ENCODE measurements at regions not wholly inside any gene's neighbourhood (a gene's known extent, or its start where the extent isn't known, plus 50 kb on each side); places are given as distances from the start of the nearest gene placed in this dataset.

DNA sequence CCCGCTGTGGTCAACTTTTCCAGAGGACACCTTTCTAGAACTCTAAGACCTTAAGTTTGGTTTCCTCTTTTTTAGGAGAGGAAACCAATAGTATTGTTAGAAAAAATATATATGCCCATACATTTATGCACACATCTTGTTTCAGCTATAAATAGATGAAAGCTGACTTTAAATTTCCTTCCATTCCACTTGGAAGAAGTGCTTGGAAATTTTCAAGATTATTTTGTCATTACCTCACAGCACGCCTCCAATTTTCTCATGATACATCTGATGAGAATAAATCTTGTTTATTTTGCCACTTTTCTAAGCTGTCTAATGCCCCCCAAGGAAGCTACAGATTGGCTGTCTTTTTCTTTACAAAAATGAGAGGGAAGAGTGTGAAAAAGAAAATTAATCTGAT lies 65.8 kb downstream of the NIBAN1 start:
- no peak overlapping the region for H3K4me3 ChIP-seq
- in situ Hi-C loops (cut with MboI) = no loop called here
- H3K27ac ChIP-seq (ENCODE audit: control insufficient read depth, insufficient read depth) = no peak overlapping the region
- SMC1A ChIA-PET (ENCODE audit: uncharacterized antibody, unreplicated experiment) = interaction anchor here (1.2 to 1.8 kb wide), 3 partner anchors 9 to 51 kb away, joined by 3 to 4 read pairs (median 4); no protein-coding TSS in a partner anchor
- H3K9ac ChIP-seq (ENCODE audit: control insufficient read depth, insufficient read depth, low read length) = no peak overlapping the region
- H3K36me3 ChIP-seq (ENCODE audit: control insufficient read depth in 2 of 2, insufficient read depth in 2 of 2, low read length in 1 of 2) = no peaks in the 10 kb centered on the region
- POLR2A ChIA-PET = no interaction called here
- no peak overlapping the region for H2AFZ ChIP-seq (ENCODE audit: control insufficient read depth, low read depth, low read length)
- intact Hi-C loops (cut with micrococcal nuclease; ENCODE audit: unreplicated experiment) = no loop called here
- H3K79me2 ChIP-seq (ENCODE audit: control insufficient read depth, insufficient read depth, low read length) = peaks cover 2% of the 10 kb centered on the region
- H4K20me1 ChIP-seq (ENCODE audit: control insufficient read depth, insufficient read depth) = no peaks in the 10 kb centered on the region
- RAD21 ChIA-PET (ENCODE audit: unreplicated experiment) = no interaction called here
- CTCF ChIA-PET = no interaction called here
- no peaks in the 10 kb centered on the region for H3K9me3 ChIP-seq (replicated peaks; ENCODE audit: control insufficient read depth, insufficient read depth, low read length)
- H3K4me2 ChIP-seq (ENCODE audit: control insufficient read depth, insufficient read depth) = no peak overlapping the region
- DNase-seq (ENCODE audit: low read depth, low spot score) (no peak), ATAC-seq (no peak), FAIRE-seq (no peak)
- 64% methylated on average over 2 of the region's 2 CpGs for WGBS (ENCODE audit: insufficient coverage, insufficient replicate concordance, low lambda C conversion rate, missing lambda C conversion rate)
- H3K27me3 ChIP-seq (replicated peaks in 1 of 2; ENCODE audit: control insufficient read depth in 2 of 2, insufficient read depth in 2 of 2, low read length in 1 of 2) = no peaks in the 10 kb centered on the region
- no TSS peak for BruUV-seq (replicated peaks)
- H3K4me1 ChIP-seq (ENCODE audit: control insufficient read depth, insufficient read depth, low read length) = peaks cover 10% of the 10 kb centered on the region
- TF ChIP-seq NFYA (IDR thresholded peaks at IDR 0.05; ENCODE audit: borderline replicate concordance, low read depth, low read length) (no peak), RUNX3 (IDR thresholded peaks at IDR 0.05; ENCODE audit: low read length) (no peak), HDGF (IDR thresholded peaks at IDR 0.05) (no peak), HCFC1 (IDR thresholded peaks at IDR 0.05; ENCODE audit: low read length) (no peak), SMARCA5 (IDR thresholded peaks at IDR 0.05) (no peak), CHD1 (IDR thresholded peaks at IDR 0.05; ENCODE audit: low read depth, low read length) (no peak), ZNF207 (IDR thresholded peaks at IDR 0.05; ENCODE audit: borderline replicate concordance) (no peak), WRNIP1 (IDR thresholded peaks at IDR 0.05; ENCODE audit: borderline replicate concordance, low read depth, low read length) (no peak), MYB (IDR thresholded peaks at IDR 0.05; ENCODE audit: borderline replicate concordance, low read depth, low read length) (no peak), STAT3 (IDR thresholded peaks at IDR 0.05; ENCODE audit: low read depth, low read length) (no peak)
- TF ChIP-seq, protein P1, sequence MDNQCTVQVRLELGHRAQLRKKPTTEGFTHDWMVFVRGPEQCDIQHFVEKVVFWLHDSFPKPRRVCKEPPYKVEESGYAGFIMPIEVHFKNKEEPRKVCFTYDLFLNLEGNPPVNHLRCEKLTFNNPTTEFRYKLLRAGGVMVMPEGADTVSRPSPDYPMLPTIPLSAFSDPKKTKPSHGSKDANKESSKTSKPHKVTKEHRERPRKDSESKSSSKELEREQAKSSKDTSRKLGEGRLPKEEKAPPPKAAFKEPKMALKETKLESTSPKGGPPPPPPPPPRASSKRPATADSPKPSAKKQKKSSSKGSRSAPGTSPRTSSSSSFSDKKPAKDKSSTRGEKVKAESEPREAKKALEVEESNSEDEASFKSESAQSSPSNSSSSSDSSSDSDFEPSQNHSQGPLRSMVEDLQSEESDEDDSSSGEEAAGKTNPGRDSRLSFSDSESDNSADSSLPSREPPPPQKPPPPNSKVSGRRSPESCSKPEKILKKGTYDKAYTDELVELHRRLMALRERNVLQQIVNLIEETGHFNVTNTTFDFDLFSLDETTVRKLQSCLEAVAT (IDR thresholded peaks at IDR 0.05) = no peak
- TF ChIP-seq, protein P2, sequence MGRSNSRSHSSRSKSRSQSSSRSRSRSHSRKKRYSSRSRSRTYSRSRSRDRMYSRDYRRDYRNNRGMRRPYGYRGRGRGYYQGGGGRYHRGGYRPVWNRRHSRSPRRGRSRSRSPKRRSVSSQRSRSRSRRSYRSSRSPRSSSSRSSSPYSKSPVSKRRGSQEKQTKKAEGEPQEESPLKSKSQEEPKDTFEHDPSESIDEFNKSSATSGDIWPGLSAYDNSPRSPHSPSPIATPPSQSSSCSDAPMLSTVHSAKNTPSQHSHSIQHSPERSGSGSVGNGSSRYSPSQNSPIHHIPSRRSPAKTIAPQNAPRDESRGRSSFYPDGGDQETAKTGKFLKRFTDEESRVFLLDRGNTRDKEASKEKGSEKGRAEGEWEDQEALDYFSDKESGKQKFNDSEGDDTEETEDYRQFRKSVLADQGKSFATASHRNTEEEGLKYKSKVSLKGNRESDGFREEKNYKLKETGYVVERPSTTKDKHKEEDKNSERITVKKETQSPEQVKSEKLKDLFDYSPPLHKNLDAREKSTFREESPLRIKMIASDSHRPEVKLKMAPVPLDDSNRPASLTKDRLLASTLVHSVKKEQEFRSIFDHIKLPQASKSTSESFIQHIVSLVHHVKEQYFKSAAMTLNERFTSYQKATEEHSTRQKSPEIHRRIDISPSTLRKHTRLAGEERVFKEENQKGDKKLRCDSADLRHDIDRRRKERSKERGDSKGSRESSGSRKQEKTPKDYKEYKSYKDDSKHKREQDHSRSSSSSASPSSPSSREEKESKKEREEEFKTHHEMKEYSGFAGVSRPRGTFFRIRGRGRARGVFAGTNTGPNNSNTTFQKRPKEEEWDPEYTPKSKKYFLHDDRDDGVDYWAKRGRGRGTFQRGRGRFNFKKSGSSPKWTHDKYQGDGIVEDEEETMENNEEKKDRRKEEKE (IDR thresholded peaks at IDR 0.05) = no peak
- TF ChIP-seq, protein P3, sequence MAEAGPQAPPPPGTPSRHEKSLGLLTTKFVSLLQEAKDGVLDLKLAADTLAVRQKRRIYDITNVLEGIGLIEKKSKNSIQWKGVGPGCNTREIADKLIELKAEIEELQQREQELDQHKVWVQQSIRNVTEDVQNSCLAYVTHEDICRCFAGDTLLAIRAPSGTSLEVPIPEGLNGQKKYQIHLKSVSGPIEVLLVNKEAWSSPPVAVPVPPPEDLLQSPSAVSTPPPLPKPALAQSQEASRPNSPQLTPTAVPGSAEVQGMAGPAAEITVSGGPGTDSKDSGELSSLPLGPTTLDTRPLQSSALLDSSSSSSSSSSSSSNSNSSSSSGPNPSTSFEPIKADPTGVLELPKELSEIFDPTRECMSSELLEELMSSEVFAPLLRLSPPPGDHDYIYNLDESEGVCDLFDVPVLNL (IDR thresholded peaks at IDR 0.05; ENCODE audit: low read depth, low read length) = no peak
- TF ChIP-seq, protein P4, sequence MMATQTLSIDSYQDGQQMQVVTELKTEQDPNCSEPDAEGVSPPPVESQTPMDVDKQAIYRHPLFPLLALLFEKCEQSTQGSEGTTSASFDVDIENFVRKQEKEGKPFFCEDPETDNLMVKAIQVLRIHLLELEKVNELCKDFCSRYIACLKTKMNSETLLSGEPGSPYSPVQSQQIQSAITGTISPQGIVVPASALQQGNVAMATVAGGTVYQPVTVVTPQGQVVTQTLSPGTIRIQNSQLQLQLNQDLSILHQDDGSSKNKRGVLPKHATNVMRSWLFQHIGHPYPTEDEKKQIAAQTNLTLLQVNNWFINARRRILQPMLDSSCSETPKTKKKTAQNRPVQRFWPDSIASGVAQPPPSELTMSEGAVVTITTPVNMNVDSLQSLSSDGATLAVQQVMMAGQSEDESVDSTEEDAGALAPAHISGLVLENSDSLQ (IDR thresholded peaks at IDR 0.05) = no peak
- TF ChIP-seq, protein P5, sequence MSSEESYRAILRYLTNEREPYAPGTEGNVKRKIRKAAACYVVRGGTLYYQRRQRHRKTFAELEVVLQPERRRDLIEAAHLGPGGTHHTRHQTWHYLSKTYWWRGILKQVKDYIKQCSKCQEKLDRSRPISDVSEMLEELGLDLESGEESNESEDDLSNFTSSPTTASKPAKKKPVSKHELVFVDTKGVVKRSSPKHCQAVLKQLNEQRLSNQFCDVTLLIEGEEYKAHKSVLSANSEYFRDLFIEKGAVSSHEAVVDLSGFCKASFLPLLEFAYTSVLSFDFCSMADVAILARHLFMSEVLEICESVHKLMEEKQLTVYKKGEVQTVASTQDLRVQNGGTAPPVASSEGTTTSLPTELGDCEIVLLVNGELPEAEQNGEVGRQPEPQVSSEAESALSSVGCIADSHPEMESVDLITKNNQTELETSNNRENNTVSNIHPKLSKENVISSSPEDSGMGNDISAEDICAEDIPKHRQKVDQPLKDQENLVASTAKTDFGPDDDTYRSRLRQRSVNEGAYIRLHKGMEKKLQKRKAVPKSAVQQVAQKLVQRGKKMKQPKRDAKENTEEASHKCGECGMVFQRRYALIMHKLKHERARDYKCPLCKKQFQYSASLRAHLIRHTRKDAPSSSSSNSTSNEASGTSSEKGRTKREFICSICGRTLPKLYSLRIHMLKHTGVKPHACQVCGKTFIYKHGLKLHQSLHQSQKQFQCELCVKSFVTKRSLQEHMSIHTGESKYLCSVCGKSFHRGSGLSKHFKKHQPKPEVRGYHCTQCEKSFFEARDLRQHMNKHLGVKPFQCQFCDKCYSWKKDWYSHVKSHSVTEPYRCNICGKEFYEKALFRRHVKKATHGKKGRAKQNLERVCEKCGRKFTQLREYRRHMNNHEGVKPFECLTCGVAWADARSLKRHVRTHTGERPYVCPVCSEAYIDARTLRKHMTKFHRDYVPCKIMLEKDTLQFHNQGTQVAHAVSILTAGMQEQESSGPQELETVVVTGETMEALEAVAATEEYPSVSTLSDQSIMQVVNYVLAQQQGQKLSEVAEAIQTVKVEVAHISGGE (CRISPR knock-in tag; IDR thresholded peaks at IDR 0.05) = no peak

Measured in GM12878 (cell line).